ENCODE measurements at regions not wholly inside any gene's neighbourhood (a gene's known extent, or its start where the extent isn't known, plus 50 kb on each side); places are given as distances from the start of the nearest gene placed in this dataset.
A peak's percentile ranks its signal among the peaks of the same experiment; 100 is the strongest.

- in situ Hi-C loops (cut with HindIII; ENCODE audit: low sequenced_read_pairs): no loop called here
- no peak for DNase-seq (ENCODE audit: low spot score)
Measured at GRCh38 chr1:115184260-115184950, 95.1 kb upstream of the TSPAN2 start.

GRCh38 chr1:115183721-115184259 lies 94.5 kb upstream of the TSPAN2 start:
- DNase-seq (ENCODE audit: low spot score): no peak
- in situ Hi-C loops (cut with HindIII; ENCODE audit: low sequenced_read_pairs): no loop called here

- no peak for DNase-seq (ENCODE audit: low spot score)
- in situ Hi-C loops (cut with HindIII; ENCODE audit: low sequenced_read_pairs): no loop called here
Measured at GRCh38 chr1:115183158-115183557, 93.9 kb upstream of the TSPAN2 start.

GRCh38 chr1:115182012-115182715 lies 92.9 kb upstream of the TSPAN2 start:
- in situ Hi-C loops (cut with HindIII; ENCODE audit: low sequenced_read_pairs): no loop called here
- no peak for DNase-seq (ENCODE audit: low spot score)

GRCh38 chr1:115181231-115181630 lies 91.9 kb upstream of the TSPAN2 start:
- no peak for DNase-seq (ENCODE audit: low spot score)
- in situ Hi-C loops (cut with HindIII; ENCODE audit: low sequenced_read_pairs): no loop called here

GRCh38 chr1:115179397-115180079 lies 90.2 kb upstream of the TSPAN2 start:
- in situ Hi-C loops (cut with HindIII; ENCODE audit: low sequenced_read_pairs): no loop called here
- DNase-seq (ENCODE audit: low spot score): no peak

GRCh38 chr1:115176189-115176588 lies 86.9 kb upstream of the TSPAN2 start:
- in situ Hi-C loops (cut with HindIII; ENCODE audit: low sequenced_read_pairs): no loop called here

GRCh38 chr1:115175596-115175995 lies 86.3 kb upstream of the TSPAN2 start:
- in situ Hi-C loops (cut with HindIII; ENCODE audit: low sequenced_read_pairs): no loop called here
- DNase-seq (ENCODE audit: low spot score): no peak

More at GRCh38 chr1:115176189-115176588, 86.9 kb upstream of the TSPAN2 start:
- DNase-seq (ENCODE audit: low spot score): no peak

- no peak for DNase-seq (ENCODE audit: low spot score)
- in situ Hi-C loops (cut with HindIII; ENCODE audit: low sequenced_read_pairs): no loop called here
Measured at GRCh38 chr1:115173151-115173550, 83.8 kb upstream of the TSPAN2 start.

GRCh38 chr1:115172270-115172669 lies 83.0 kb upstream of the TSPAN2 start:
- DNase-seq (ENCODE audit: low spot score): no peak
- in situ Hi-C loops (cut with HindIII; ENCODE audit: low sequenced_read_pairs): no loop called here

GRCh38 chr1:115170961-115171392 lies 81.7 kb upstream of the TSPAN2 start:
- peak; percentile 1 for DNase-seq (ENCODE audit: low spot score)
- in situ Hi-C loops (cut with HindIII; ENCODE audit: low sequenced_read_pairs): no loop called here

- DNase-seq (ENCODE audit: low spot score): no peak
- in situ Hi-C loops (cut with HindIII; ENCODE audit: low sequenced_read_pairs): no loop called here
Measured at GRCh38 chr1:115170377-115170776, 81.1 kb upstream of the TSPAN2 start.

GRCh38 chr1:115168026-115168425 lies 78.7 kb upstream of the TSPAN2 start:
- in situ Hi-C loops (cut with HindIII; ENCODE audit: low sequenced_read_pairs): no loop called here
- no peak for DNase-seq (ENCODE audit: low spot score)

GRCh38 chr1:115166531-115167091 lies 77.3 kb upstream of the TSPAN2 start:
- in situ Hi-C loops (cut with HindIII; ENCODE audit: low sequenced_read_pairs): no loop called here
- DNase-seq (ENCODE audit: low spot score): no peak

GRCh38 chr1:115165776-115166175 lies 76.5 kb upstream of the TSPAN2 start:
- in situ Hi-C loops (cut with HindIII; ENCODE audit: low sequenced_read_pairs): no loop called here
- DNase-seq (ENCODE audit: low spot score): no peak

- in situ Hi-C loops (cut with HindIII; ENCODE audit: low sequenced_read_pairs): no loop called here
- no peak for DNase-seq (ENCODE audit: low spot score)
Measured at GRCh38 chr1:115164940-115165705, 75.8 kb upstream of the TSPAN2 start.

GRCh38 chr1:115164484-115164883 lies 75.2 kb upstream of the TSPAN2 start:
- no peak for DNase-seq (ENCODE audit: low spot score)
- in situ Hi-C loops (cut with HindIII; ENCODE audit: low sequenced_read_pairs): no loop called here

- in situ Hi-C loops (cut with HindIII; ENCODE audit: low sequenced_read_pairs): no loop called here
- DNase-seq (ENCODE audit: low spot score): no peak
Measured at GRCh38 chr1:115160728-115161127, 71.4 kb upstream of the TSPAN2 start.

GRCh38 chr1:115159958-115160357 lies 70.7 kb upstream of the TSPAN2 start:
- no peak for DNase-seq (ENCODE audit: low spot score)
- in situ Hi-C loops (cut with HindIII; ENCODE audit: low sequenced_read_pairs): no loop called here
